22Rv1 (cell line): ENCODE measurements at regions not wholly inside any gene's neighbourhood (a gene's known extent, or its start where the extent isn't known, plus 50 kb on each side); places are given as distances from the start of the nearest gene placed in this dataset.

Experiments used
- CTCF ChIP-seq: fragments of 450-650 bp; IDR thresholded peaks from 2 replicates; pipeline ENCODE4 v1.5.1; 2017; ENCODE audit warnings: mild to moderate bottlenecking
- ZFX ChIP-seq: fragments of 450-650 bp; IDR thresholded peaks from 2 replicates; pipeline ENCODE4 v1.6.1; 2017; ENCODE audit warnings: antibody characterized with exemption, borderline replicate concordance

GRCh38 chr16:26715969-26716368, 350.8 kb upstream of the C16orf82 start:
- TF ChIP-seq CTCF, result no peak
- no peak for TF ChIP-seq ZFX
